Kidney (tissue), 13 donors: ENCODE measurements at regions not wholly inside any gene's neighbourhood (a gene's known extent, or its start where the extent isn't known, plus 50 kb on each side); places are given as distances from the start of the nearest gene placed in this dataset.

ENCODE experiments used
- DNase-seq, 5 donors: peaks; one replicate each; pipeline ENCODE4 v3.0.0-alpha.2; 2013 to 2020
- FAIRE-seq: peaks from 2 replicates; lab custom pipeline; 2012; peaks lifted over from hg19 to GRCh38; lab: Jason Lieb, UNC
- H3K27ac ChIP-seq, 2 donors: one replicate each; pipeline ENCODE4 v1.7.0; 2013; ENCODE audit warnings: low read depth in 2 of 2, low read length in 2 of 2, inconsistent platforms in 1 of 2
- H3K27me3 ChIP-seq: one replicate; pipeline ENCODE4 v1.7.1; 2013; ENCODE audit warnings: low read length, inconsistent platforms; ENCODE audit not compliant: control insufficient read depth, insufficient read depth
- H3K36me3 ChIP-seq, 3 donors: one replicate each; pipeline versions ENCODE4 v1.7.0 to v1.7.1; 2013; ENCODE audit warnings: low read length in 3 of 3, control low read depth in 1 of 3, inconsistent platforms in 1 of 3; ENCODE audit not compliant: insufficient read depth in 3 of 3, control insufficient read depth in 2 of 3
- H3K4me1 ChIP-seq, 3 donors: one replicate each; pipeline versions ENCODE4 v1.7.0 to v1.7.1; 2013; ENCODE audit warnings: low read length in 3 of 3, inconsistent platforms in 1 of 3, low read depth in 1 of 3; ENCODE audit not compliant: control insufficient read depth in 2 of 3, insufficient read depth in 2 of 3
- H3K4me3 ChIP-seq, 3 donors: one replicate each; pipeline versions ENCODE4 v1.7.0 to v1.8.1; 2013; ENCODE audit warnings: low read length in 3 of 3, control low read depth in 1 of 3, inconsistent platforms in 1 of 3
- H3K9ac ChIP-seq, 3 donors: one replicate each; pipeline versions ENCODE4 v1.7.0 to v1.7.1; 2013; ENCODE audit warnings: low read length in 3 of 3, control low read depth in 1 of 3, inconsistent platforms in 1 of 3
- H3K9me3 ChIP-seq, 3 donors: one replicate each; pipeline versions ENCODE4 v1.7.0 to v1.7.1; 2013; ENCODE audit warnings: low read length in 3 of 3, control low read depth in 1 of 3, inconsistent platforms in 1 of 3; ENCODE audit not compliant: control insufficient read depth in 2 of 3, insufficient read depth in 1 of 3
- CTCF ChIP-seq: IDR thresholded peaks from 3 replicates; pipeline ENCODE4 v1.5.1; 2012; ENCODE audit warnings: mild to moderate bottlenecking, moderate library complexity, borderline replicate concordance; ENCODE audit not compliant: insufficient read depth; ENCODE audit errors: extremely low read depth
- intact Hi-C: fragments of 100-400 bp; cut with DNase I; formaldehyde crosslinking; loops from one replicate; pipeline ENCODE4 v1.11.1; 2022
- donor health status: control.
- donor health status: control.
- donor health status: control.
- donor health status: control.
- donor health status: control.
- donor health status: DM: yes; HTN: yes; CAD: no.
- donor health status: Normal renal cell carcinoma (clear cell type).

- no peak for TF ChIP-seq CTCF
- FAIRE-seq (no peak), DNase-seq (no peak)
- no peak overlapping the region for H3K4me3 ChIP-seq
- H3K36me3 ChIP-seq = no peaks in the 10 kb centered on the region
- H3K9me3 ChIP-seq = no peaks in the 10 kb centered on the region
- no peak overlapping the region for H3K27ac ChIP-seq
- intact Hi-C loops = no loop called here
- H3K4me1 ChIP-seq = no peaks in the 10 kb centered on the region
- H3K9ac ChIP-seq = no peak overlapping the region
- no peaks in the 10 kb centered on the region for H3K27me3 ChIP-seq
Measured at GRCh38 chr7:50921114-50921813, 138.6 kb upstream of the GRB10 start.

GRCh38 chr7:50920031-50920635, 137.4 kb upstream of the GRB10 start:
- no peak for FAIRE-seq
- no peak overlapping the region for H3K9ac ChIP-seq
- H3K27me3 ChIP-seq = no peaks in the 10 kb centered on the region
- H3K9me3 ChIP-seq = no peaks in the 10 kb centered on the region
- H3K4me3 ChIP-seq = no peak overlapping the region
- H3K36me3 ChIP-seq = no peaks in the 10 kb centered on the region
- no peak for TF ChIP-seq CTCF
- no peak overlapping the region for H3K27ac ChIP-seq
- H3K4me1 ChIP-seq = no peaks in the 10 kb centered on the region
- DNase-seq = no peak
- intact Hi-C loops = no loop called here

GRCh38 chr7:50915621-50916020, 132.9 kb upstream of the GRB10 start:
- DNase-seq (no peak), FAIRE-seq (no peak)
- no peak for TF ChIP-seq CTCF
- no peak overlapping the region for H3K9ac ChIP-seq
- H3K4me3 ChIP-seq = no peak overlapping the region
- H3K27ac ChIP-seq = no peak overlapping the region
- H3K27me3 ChIP-seq = no peaks in the 10 kb centered on the region
- intact Hi-C loops = no loop called here
- no peaks in the 10 kb centered on the region for H3K9me3 ChIP-seq
- H3K36me3 ChIP-seq = no peaks in the 10 kb centered on the region
- no peaks in the 10 kb centered on the region for H3K4me1 ChIP-seq
